ENCODE measurements at regions not wholly inside any gene's neighbourhood (a gene's known extent, or its start where the extent isn't known, plus 50 kb on each side); places are given as distances from the start of the nearest gene placed in this dataset.

GRCh38 chr17:52283872-52284271 lies 125.4 kb upstream of the CA10 start:
- DNase-seq (ENCODE audit: low read depth in 1 of 2, low spot score in 1 of 2) = no peak

- no peak for DNase-seq (ENCODE audit: low read depth in 1 of 2, low spot score in 1 of 2)
Measured at GRCh38 chr17:52276381-52277008, 118.0 kb upstream of the CA10 start.

GRCh38 chr17:52271781-52272180 lies 113.3 kb upstream of the CA10 start:
- DNase-seq (ENCODE audit: low read depth in 1 of 2, low spot score in 1 of 2) = no peak

GRCh38 chr17:52255347-52255746 lies 96.8 kb upstream of the CA10 start:
- DNase-seq (ENCODE audit: low read depth in 1 of 2, low spot score in 1 of 2) = no peak

GRCh38 chr17:52244689-52245088 lies 86.2 kb upstream of the CA10 start:
- DNase-seq (ENCODE audit: low read depth in 1 of 2, low spot score in 1 of 2) = no peak

GRCh38 chr17:52242268-52242667 lies 83.8 kb upstream of the CA10 start:
- no peak for DNase-seq (ENCODE audit: low read depth in 1 of 2, low spot score in 1 of 2)

- no peak for DNase-seq (ENCODE audit: low read depth in 1 of 2, low spot score in 1 of 2)
Measured at GRCh38 chr17:52237151-52237550, 78.6 kb upstream of the CA10 start.

- DNase-seq (ENCODE audit: low read depth in 1 of 2, low spot score in 1 of 2) = no peak
Measured at GRCh38 chr17:52235516-52235915, 77.0 kb upstream of the CA10 start.

GRCh38 chr17:52233632-52234031 lies 75.1 kb upstream of the CA10 start:
- no peak for DNase-seq (ENCODE audit: low read depth in 1 of 2, low spot score in 1 of 2)

GRCh38 chr17:52233176-52233575 lies 74.7 kb upstream of the CA10 start:
- no peak for DNase-seq (ENCODE audit: low read depth in 1 of 2, low spot score in 1 of 2)

GRCh38 chr17:52228823-52229222 lies 70.3 kb upstream of the CA10 start:
- DNase-seq (ENCODE audit: low read depth in 1 of 2, low spot score in 1 of 2) = no peak

- no peak for DNase-seq (ENCODE audit: low read depth in 1 of 2, low spot score in 1 of 2)
Measured at GRCh38 chr17:52227926-52228325, 69.4 kb upstream of the CA10 start.

GRCh38 chr17:52213451-52213850 lies 54.9 kb upstream of the CA10 start:
- no peak for DNase-seq (ENCODE audit: low read depth in 1 of 2, low spot score in 1 of 2)

GRCh38 chr17:52212851-52213250 lies 54.3 kb upstream of the CA10 start:
- no peak for DNase-seq (ENCODE audit: low read depth in 1 of 2, low spot score in 1 of 2)

GRCh38 chr17:52209507-52209906 lies 51.0 kb upstream of the CA10 start:
- DNase-seq (ENCODE audit: low read depth in 1 of 2, low spot score in 1 of 2) = no peak

Measured in activated CD4-positive, alpha-beta T cell treated with anti-CD3 and anti-CD28 coated beads, Interleukin-2, amount 50 U/mL, for 24 hours (primary cell).